ENCODE measurements at regions not wholly inside any gene's neighbourhood (a gene's known extent, or its start where the extent isn't known, plus 50 kb on each side); places are given as distances from the start of the nearest gene placed in this dataset.

- DNase-seq (ENCODE audit: low read depth in 4 of 4, low spot score in 3 of 4) = no peak
Measured at GRCh38 chrY:15478348-15478963, 954.1 kb downstream of the NLGN4Y start.

DNA sequence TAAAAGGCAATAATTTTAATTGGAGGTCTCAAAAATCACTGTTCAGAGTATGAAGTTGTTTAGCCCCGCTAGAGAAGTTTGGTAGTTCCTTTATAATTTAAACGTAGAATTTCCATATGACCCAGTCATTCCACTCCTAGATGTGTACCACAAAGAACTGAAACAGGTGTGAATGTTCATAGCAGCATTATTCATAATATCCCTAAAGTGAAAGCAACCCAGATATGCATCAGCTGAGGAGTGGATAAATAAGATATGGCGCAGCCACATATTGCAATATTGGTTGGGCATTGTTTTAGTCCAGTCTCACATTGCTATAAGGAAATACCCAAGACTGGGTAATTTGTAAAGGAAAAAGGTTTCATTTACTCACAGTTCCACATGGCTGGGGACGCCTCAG is 976.2 kb downstream of the NLGN4Y start:
- no peak for DNase-seq (ENCODE audit: low read depth in 4 of 4, low spot score in 3 of 4)

- no peak for DNase-seq (ENCODE audit: low read depth in 4 of 4, low spot score in 3 of 4)
Measured at GRCh38 chrY:15501181-15501580, 976.9 kb downstream of the NLGN4Y start.

GRCh38 chrY:15510288-15510687 is 986.0 kb downstream of the NLGN4Y start:
- DNase-seq (ENCODE audit: low read depth in 4 of 4, low spot score in 3 of 4) = no peak

DNA sequence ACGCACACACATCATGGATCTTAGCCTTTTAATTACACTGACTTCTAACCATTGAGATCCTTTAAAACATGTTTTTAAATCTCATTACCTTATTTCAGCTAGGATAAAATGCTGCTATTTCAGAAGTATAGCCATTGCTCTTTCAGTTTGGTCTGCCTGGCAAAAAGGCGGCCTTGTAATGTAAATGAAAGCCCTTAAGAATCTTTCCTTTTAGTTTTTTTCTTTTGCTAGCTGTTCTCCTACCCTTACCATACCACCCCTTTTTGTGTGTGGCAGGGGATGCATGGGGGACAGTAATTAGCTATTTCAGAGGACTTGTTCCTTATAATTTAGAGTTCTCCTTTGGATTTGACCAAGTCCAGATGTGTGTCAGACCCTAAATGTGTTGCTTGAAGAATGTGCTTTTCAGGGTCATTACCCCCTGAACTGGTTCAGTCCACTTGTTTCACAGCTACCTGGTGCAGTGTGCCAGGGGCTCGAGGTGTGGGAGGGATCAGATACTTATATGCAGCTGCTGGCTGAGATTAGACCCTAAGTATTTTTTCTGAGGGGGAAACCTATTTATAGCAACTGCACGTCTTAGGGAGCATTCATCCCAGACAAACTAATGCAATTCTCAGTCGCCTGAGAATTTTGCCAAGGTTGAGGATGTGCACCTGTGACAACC is 986.8 kb downstream of the NLGN4Y start:
- no peak for DNase-seq (ENCODE audit: low read depth in 4 of 4, low spot score in 3 of 4)

DNA sequence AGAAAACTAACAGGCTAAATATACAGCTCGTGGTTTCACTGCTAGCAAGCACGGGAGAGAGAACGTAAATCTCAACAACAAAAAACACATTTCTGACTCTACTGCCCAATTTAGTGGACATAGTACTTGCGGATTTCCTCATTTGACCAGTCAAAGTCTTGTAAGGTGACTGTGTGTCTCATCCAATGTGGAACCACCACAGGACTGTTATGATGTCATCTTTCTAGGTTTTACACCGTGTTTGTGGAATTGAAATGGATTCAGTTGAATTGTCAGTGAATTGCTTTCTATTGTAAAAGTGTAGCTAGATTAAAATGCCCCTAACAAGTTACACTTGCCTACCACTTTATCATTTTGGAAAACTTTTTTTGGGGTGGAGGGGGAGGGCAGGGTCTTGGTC is 1010.8 kb downstream of the NLGN4Y start:
- DNase-seq (ENCODE audit: low read depth in 4 of 4, low spot score in 3 of 4) = no peak

DNA sequence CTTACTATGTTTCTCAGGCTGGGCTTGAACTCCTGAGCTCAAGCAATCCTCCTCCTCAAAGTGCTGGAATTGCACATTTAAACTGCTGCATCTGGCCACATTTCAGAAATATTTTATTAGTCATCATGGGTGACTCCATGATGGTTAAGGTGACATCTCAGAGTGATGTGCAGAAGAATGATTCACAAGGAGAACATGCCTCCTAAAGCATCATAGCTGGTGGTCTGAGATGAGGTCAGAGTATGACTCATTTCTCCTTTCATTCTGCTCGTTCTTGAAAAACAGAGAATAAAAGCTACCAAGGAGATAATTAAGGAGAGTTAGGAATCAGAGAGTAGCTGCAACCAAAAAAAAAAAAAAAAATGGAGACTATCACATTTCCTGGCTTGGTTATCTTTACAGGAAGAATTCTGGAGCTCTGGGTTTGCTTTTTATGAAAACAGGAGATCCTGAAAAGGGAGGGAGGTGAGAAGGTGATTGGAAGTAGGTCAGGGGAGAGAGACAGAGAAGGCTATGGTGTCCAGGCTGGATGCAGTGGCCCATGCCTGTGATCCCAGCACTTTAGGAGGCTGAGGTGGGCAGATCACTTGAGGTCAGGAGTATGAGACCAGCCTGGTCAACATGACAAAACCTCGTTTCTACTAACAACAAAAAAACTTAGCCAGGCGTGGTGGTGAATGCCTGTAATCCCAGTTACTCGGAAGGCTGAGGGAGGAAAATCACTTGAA is 1011.6 kb downstream of the NLGN4Y start:
- no peak for DNase-seq (ENCODE audit: low read depth in 4 of 4, low spot score in 3 of 4)

DNA sequence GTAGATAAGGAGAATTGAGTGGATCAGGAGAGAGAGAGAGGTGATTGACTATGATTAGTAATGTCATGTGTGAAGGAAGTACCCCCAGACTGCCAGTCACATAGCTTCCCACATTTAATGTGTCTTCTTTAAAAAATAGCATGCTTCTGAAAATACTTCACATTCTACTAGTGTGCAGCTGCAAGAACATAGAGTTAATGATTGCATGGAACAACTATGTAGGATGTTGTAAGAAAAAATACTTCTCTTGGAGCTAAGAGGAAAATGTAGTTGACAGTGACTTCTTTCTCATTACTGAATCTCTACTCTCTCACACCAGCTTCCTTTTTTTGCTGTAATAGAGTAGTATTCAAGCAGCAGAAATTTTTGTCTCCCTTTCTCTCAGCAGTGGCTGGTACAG is 1016.2 kb downstream of the NLGN4Y start:
- DNase-seq (ENCODE audit: low read depth in 4 of 4, low spot score in 3 of 4) = no peak

GRCh38 chrY:15546177-15546754 is 1021.9 kb downstream of the NLGN4Y start:
- no peak for DNase-seq (ENCODE audit: low read depth in 4 of 4, low spot score in 3 of 4)

GRCh38 chrY:15552074-15552473 is 1027.7 kb downstream of the NLGN4Y start:
- no peak for DNase-seq (ENCODE audit: low read depth in 4 of 4, low spot score in 3 of 4)

DNA sequence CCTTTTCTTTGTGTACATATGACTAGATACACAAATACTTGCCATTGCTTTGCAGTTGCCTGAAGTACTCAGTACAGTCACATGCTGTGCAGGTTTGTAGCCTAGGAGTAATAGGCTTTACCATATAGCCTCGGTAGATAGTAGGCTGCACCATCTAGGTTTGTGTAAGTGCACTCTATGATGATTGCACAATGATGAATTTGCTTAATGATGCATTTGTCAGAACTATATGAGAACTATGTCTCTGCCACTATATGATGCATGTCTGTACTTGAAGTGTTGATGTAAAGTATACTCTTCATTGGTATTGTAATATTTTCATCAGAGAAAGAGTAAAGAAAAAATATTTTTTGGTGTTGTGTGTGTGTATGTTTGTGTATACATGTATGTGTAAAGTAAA is 1030.7 kb downstream of the NLGN4Y start:
- no peak for DNase-seq (ENCODE audit: low read depth in 4 of 4, low spot score in 3 of 4)

GRCh38 chrY:15559169-15559568 is 1034.8 kb downstream of the NLGN4Y start:
- no peak for DNase-seq (ENCODE audit: low read depth in 4 of 4, low spot score in 3 of 4)

DNA sequence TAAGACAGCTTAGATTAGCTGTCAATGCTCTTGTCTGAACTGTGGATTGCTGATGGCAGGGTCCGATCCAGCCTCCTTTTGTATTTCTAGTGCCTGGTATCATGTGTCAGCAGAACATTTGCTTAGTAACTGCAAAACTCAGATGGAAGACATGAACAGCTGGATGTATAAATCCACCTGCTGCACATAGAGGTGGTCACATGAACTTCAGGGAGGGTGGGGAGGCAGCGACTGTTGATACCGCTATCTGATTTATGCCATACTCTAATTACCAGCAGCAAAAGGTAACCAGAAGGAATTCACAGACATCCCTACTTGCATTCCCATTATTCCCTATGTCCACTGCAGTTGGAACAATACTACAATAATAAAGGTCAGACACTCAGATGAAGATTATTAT is 1036.5 kb downstream of the NLGN4Y start:
- DNase-seq (ENCODE audit: low read depth in 4 of 4, low spot score in 3 of 4) = no peak

GRCh38 chrY:15561501-15562289 is 1037.4 kb downstream of the NLGN4Y start:
- DNase-seq (ENCODE audit: low read depth in 4 of 4, low spot score in 3 of 4) = no peak

DNA sequence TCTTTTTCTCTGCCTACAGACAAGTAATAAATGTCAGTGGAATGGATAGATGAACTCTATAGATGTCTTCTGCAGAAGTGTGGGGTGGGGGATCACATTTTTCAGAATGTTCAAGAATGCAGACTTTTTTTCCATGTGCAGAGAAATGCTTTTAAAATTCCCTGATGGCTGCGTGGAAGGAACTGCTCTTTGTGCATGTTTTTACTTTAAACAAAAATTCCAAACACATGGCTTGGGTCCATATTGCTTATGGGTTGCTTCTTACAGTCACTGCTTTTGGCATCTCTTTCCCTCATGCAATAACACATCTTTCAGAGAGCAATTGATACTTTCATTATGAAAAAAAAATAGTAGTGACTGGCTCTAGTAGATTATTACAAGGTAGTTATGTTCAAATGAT is 1053.6 kb downstream of the NLGN4Y start:
- DNase-seq (ENCODE audit: low read depth in 4 of 4, low spot score in 3 of 4) = no peak

GRCh38 chrY:15578761-15579160 is 1054.4 kb downstream of the NLGN4Y start:
- DNase-seq (ENCODE audit: low read depth in 4 of 4, low spot score in 3 of 4) = no peak

- no peak for DNase-seq (ENCODE audit: low read depth in 4 of 4, low spot score in 3 of 4)
Measured at GRCh38 chrY:15579245-15579644, 1054.9 kb downstream of the NLGN4Y start.

- DNase-seq (ENCODE audit: low read depth in 4 of 4, low spot score in 3 of 4) = no peak
Measured at GRCh38 chrY:15583111-15583510, 1058.8 kb downstream of the NLGN4Y start.

DNA sequence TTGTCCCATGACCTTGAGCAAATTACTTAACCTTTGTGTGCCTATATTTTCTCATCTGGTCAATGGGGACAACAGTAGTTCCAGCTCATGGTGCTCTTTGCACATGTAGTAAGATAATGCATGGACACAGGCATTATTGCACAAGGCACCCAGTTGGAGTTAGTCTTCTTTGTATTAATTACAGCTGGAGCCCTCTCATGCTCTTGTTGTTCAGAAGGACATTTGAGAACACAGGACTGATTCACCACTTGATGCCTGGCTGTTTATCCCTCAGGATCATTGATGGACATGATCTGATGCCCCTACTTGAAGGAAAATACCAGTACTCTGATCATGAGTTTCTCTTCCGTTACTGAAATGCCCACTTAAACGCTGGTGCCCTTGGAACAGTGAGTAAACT is 1068.6 kb downstream of the NLGN4Y start:
- no peak for DNase-seq (ENCODE audit: low read depth in 4 of 4, low spot score in 3 of 4)

DNA sequence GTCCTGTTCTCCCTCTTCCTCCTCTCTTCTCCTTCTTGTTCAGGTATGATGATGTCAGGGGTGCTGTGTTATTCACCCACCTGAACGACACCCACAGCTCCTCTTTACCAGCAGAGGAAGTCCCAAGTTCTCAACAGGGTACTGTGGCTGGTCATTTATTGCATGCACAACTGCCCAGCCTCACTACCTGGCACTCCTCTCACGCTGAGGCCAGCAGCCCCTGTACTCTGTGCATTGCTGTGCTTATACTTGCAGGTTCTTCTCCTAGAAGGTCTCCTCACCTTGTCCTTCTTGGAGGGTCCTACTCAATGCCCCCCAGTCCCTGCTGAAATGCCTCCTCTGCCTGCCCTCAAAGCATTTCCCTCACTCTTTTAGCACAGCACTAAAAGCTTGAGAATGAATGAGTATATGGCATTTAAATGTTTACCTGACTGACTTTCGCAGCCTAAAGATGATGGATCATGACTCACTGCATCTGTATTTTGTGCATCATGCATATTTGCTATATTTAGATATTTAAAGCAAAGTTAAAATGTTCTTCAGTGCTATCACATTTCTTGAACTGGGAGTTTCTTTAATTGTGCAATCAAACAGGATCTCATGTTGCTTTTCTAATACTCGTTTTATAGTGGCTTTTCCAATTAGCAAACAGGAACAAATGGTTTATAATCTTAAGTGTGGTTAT is 1069.3 kb downstream of the NLGN4Y start:
- no peak for DNase-seq (ENCODE audit: low read depth in 4 of 4, low spot score in 3 of 4)

Measured in left renal pelvis (tissue), 4 donors.